ENCODE measurements at regions not wholly inside any gene's neighbourhood (a gene's known extent, or its start where the extent isn't known, plus 50 kb on each side); places are given as distances from the start of the nearest gene placed in this dataset.

DNA sequence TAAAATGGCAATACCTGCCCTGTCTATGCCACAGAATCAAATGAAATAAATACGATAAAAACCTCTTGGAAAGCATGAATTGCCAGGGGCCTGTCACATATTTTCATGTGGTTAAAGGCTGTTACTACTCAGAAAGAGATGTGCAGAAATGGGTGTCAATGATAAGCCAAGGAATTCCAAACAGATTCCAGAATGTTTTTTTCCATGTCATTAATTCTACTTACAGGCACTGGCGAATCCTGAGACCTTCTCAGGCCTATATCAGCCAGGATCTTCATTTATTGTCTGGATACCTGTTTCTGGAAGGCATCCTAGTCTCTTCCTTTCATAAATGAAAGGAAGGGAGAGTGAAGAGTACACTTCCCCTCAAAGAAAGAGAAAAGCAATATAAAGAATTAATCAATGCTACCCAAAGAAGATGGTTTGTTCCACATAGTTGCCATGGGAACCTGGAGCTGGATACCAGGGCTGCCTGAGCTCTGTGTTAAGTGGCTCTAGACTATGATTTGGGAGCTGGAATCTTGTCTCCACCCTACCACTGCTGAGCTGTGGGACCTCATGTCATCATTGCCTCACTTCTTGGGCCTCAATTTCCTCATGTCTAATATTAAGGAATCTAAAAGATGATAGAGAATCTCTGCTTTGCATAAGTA is 335.1 kb upstream of the SKOR2 start:
- FAIRE-seq (no peak), DNase-seq (ENCODE audit: low read depth) (no peak)
- no peak overlapping the region for H3K4me3 Mint-ChIP-seq (ENCODE audit: unreplicated experiment)
- no peaks in the 10 kb centered on the region for H3K4me1 Mint-ChIP-seq (ENCODE audit: low read depth, unreplicated experiment)
- Histone ChIP-seq H3K27ac (ENCODE audit: low read depth, low read length) (no peak overlapping the region), H3K4me1 (ENCODE audit: insufficient read depth, low read length) (no peaks in the 10 kb centered on the region), H3K36me3 (ENCODE audit: insufficient read depth, low read length) (no peaks in the 10 kb centered on the region), H3K9me3 (ENCODE audit: insufficient read depth, low read depth, low read length) (no peaks in the 10 kb centered on the region), H2AFZ (ENCODE audit: low read depth, low read length) (no peak overlapping the region), H3K9ac (ENCODE audit: low read length) (no peak overlapping the region), H3K79me2 (ENCODE audit: insufficient read depth, low read length) (no peaks in the 10 kb centered on the region), H3K4me3 (ENCODE audit: insufficient read depth, low read depth, low read length) (no peak overlapping the region), H3K27me3 (ENCODE audit: insufficient read depth, low read length) (no peaks in the 10 kb centered on the region), H3K4me2 (ENCODE audit: low read length) (no peak overlapping the region), H4K20me1 (ENCODE audit: insufficient read depth, low read length) (no peaks in the 10 kb centered on the region)
- no peak for TF ChIP-seq EZH2 (IDR thresholded peaks at IDR 0.05; ENCODE audit: insufficient read depth, low read length)
- TF ChIP-seq, protein P1, sequence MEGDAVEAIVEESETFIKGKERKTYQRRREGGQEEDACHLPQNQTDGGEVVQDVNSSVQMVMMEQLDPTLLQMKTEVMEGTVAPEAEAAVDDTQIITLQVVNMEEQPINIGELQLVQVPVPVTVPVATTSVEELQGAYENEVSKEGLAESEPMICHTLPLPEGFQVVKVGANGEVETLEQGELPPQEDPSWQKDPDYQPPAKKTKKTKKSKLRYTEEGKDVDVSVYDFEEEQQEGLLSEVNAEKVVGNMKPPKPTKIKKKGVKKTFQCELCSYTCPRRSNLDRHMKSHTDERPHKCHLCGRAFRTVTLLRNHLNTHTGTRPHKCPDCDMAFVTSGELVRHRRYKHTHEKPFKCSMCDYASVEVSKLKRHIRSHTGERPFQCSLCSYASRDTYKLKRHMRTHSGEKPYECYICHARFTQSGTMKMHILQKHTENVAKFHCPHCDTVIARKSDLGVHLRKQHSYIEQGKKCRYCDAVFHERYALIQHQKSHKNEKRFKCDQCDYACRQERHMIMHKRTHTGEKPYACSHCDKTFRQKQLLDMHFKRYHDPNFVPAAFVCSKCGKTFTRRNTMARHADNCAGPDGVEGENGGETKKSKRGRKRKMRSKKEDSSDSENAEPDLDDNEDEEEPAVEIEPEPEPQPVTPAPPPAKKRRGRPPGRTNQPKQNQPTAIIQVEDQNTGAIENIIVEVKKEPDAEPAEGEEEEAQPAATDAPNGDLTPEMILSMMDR (IDR thresholded peaks at IDR 0.05; ENCODE audit: insufficient read depth, low read depth, low read length) = no peak
- peaks cover 37% of the 10 kb centered on the region for H3K27me3 Mint-ChIP-seq (ENCODE audit: low read depth, unreplicated experiment)
- peaks cover 3% of the 10 kb centered on the region for H3K9me3 Mint-ChIP-seq (ENCODE audit: unreplicated experiment)
- no peak overlapping the region for H3K27ac Mint-ChIP-seq (ENCODE audit: unreplicated experiment)
- H3K36me3 Mint-ChIP-seq (ENCODE audit: low read depth, unreplicated experiment) = peaks cover 3% of the 10 kb centered on the region

DNA sequence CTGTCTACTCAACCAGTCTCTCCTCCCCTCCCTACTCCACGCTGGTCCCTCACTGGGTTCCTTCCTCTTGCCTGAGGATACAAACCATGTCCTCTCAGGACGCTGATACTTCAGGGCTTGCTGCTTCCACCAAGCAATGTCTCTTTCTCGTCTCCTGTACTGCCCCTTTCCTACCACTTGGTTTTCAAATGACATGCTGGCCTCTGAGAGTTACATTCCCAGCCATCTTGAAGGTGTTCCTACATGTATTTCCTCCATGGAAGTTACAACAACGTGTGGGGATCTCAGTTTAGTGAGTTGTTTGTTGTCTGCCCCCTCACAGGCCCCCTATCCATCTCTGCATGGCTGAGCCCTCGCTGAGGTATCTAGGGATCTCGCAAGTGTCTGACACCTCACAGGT is 334.5 kb upstream of the SKOR2 start:
- Histone ChIP-seq H3K27ac (ENCODE audit: low read depth, low read length) (no peak overlapping the region), H3K4me3 (ENCODE audit: insufficient read depth, low read depth, low read length) (no peak overlapping the region), H3K9ac (ENCODE audit: low read length) (no peak overlapping the region), H4K20me1 (ENCODE audit: insufficient read depth, low read length) (no peaks in the 10 kb centered on the region), H3K36me3 (ENCODE audit: insufficient read depth, low read length) (no peaks in the 10 kb centered on the region), H3K4me2 (ENCODE audit: low read length) (no peak overlapping the region), H2AFZ (ENCODE audit: low read depth, low read length) (no peak overlapping the region), H3K27me3 (ENCODE audit: insufficient read depth, low read length) (no peaks in the 10 kb centered on the region), H3K4me1 (ENCODE audit: insufficient read depth, low read length) (no peaks in the 10 kb centered on the region), H3K79me2 (ENCODE audit: insufficient read depth, low read length) (no peaks in the 10 kb centered on the region), H3K9me3 (ENCODE audit: insufficient read depth, low read depth, low read length) (no peaks in the 10 kb centered on the region)
- no peak overlapping the region for H3K27ac Mint-ChIP-seq (ENCODE audit: unreplicated experiment)
- H3K27me3 Mint-ChIP-seq (ENCODE audit: low read depth, unreplicated experiment) = peaks cover 36% of the 10 kb centered on the region
- DNase-seq (ENCODE audit: low read depth) (no peak), FAIRE-seq (no peak)
- TF ChIP-seq EZH2 (IDR thresholded peaks at IDR 0.05; ENCODE audit: insufficient read depth, low read length) = no peak
- TF ChIP-seq, protein P1 (IDR thresholded peaks at IDR 0.05; ENCODE audit: insufficient read depth, low read depth, low read length) = no peak
- H3K9me3 Mint-ChIP-seq (ENCODE audit: unreplicated experiment) = peaks cover 2% of the 10 kb centered on the region
- no peak overlapping the region for H3K4me3 Mint-ChIP-seq (ENCODE audit: unreplicated experiment)
- H3K36me3 Mint-ChIP-seq (ENCODE audit: low read depth, unreplicated experiment) = peaks cover 3% of the 10 kb centered on the region
- no peaks in the 10 kb centered on the region for H3K4me1 Mint-ChIP-seq (ENCODE audit: low read depth, unreplicated experiment)

DNA sequence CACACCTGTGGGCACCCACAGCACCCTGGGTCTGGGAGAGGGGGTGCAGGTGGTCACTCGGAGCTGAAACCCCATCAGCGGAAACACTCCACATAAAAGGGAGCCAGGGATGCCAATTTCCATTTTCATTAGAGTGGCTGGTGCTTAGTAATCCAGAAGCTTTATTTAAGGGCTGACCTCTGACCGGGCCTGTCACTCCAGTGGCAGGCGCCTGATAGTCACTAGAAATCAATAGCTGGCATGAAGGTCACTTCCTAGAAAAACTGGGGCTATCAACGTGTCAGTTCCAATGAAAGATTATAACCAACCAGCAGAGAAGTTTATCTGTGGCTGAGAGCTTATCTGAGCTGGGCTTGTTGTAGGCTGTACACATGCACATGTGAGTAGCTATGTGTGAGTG is 333.7 kb upstream of the SKOR2 start:
- peaks cover 36% of the 10 kb centered on the region for H3K27me3 Mint-ChIP-seq (ENCODE audit: low read depth, unreplicated experiment)
- no peak overlapping the region for H3K27ac Mint-ChIP-seq (ENCODE audit: unreplicated experiment)
- DNase-seq (ENCODE audit: low read depth) (no peak), FAIRE-seq (no peak)
- no peaks in the 10 kb centered on the region for H3K9me3 Mint-ChIP-seq (ENCODE audit: unreplicated experiment)
- H2AFZ ChIP-seq (ENCODE audit: low read depth, low read length) = no peak overlapping the region
- H3K4me1 Mint-ChIP-seq (ENCODE audit: low read depth, unreplicated experiment) = no peaks in the 10 kb centered on the region
- H3K79me2 ChIP-seq (ENCODE audit: insufficient read depth, low read length) = no peaks in the 10 kb centered on the region
- no peak overlapping the region for H3K27ac ChIP-seq (ENCODE audit: low read depth, low read length)
- H3K36me3 ChIP-seq (ENCODE audit: insufficient read depth, low read length) = no peaks in the 10 kb centered on the region
- H3K27me3 ChIP-seq (ENCODE audit: insufficient read depth, low read length) = no peaks in the 10 kb centered on the region
- no peak overlapping the region for H3K4me3 ChIP-seq (ENCODE audit: insufficient read depth, low read depth, low read length)
- no peaks in the 10 kb centered on the region for H3K9me3 ChIP-seq (ENCODE audit: insufficient read depth, low read depth, low read length)
- no peak for TF ChIP-seq EZH2 (IDR thresholded peaks at IDR 0.05; ENCODE audit: insufficient read depth, low read length)
- TF ChIP-seq, protein P1 (IDR thresholded peaks at IDR 0.05; ENCODE audit: insufficient read depth, low read depth, low read length) = no peak
- H4K20me1 ChIP-seq (ENCODE audit: insufficient read depth, low read length) = no peaks in the 10 kb centered on the region
- H3K4me3 Mint-ChIP-seq (ENCODE audit: unreplicated experiment) = no peak overlapping the region
- no peaks in the 10 kb centered on the region for H3K4me1 ChIP-seq (ENCODE audit: insufficient read depth, low read length)
- no peak overlapping the region for H3K4me2 ChIP-seq (ENCODE audit: low read length)
- no peak overlapping the region for H3K9ac ChIP-seq (ENCODE audit: low read length)
- peaks cover 3% of the 10 kb centered on the region for H3K36me3 Mint-ChIP-seq (ENCODE audit: low read depth, unreplicated experiment)

Measured in astrocyte (in vitro differentiated cells and primary cell).